WTC11 (cell line): ENCODE measurements at regions not wholly inside any gene's neighbourhood (a gene's known extent, or its start where the extent isn't known, plus 50 kb on each side); places are given as distances from the start of the nearest gene placed in this dataset.

Experiments used
- ATAC-seq: fragments of 200-7000 bp; cut with Tn5 transposase; 2 replicates; pipeline ENCODE4 v1.10.0; 2021; ENCODE audit warnings: mild to moderate bottlenecking, moderate library complexity
- CTCF ChIA-PET: fragments of 300-600 bp; sonication (Branson Sonifier 250); formaldehyde crosslinking; loops from one replicate; lab custom pipeline; 2021; ENCODE audit warnings: antibody characterized with exemption; lab: Charles Lee
- POLR2A ChIA-PET: fragments of 350-600 bp; sonication (Branson Sonifier 250); formaldehyde crosslinking; loops from one replicate; lab custom pipeline; 2021; ENCODE audit warnings: antibody characterized with exemption; lab: Charles Lee
- DNase-seq: peaks from one replicate; pipeline ENCODE4 v3.0.0; 2021; ENCODE audit warnings: low spot score
- H3K27ac Mint-ChIP-seq: 2 replicates; pipeline ENCODE4 v1.8.0; 2021; ENCODE audit warnings: mixed read lengths
- H3K27me3 Mint-ChIP-seq: 2 replicates; pipeline ENCODE4 v1.8.0; 2021; ENCODE audit warnings: low read depth, mild to moderate bottlenecking, moderate library complexity, mixed read lengths
- H3K36me3 Mint-ChIP-seq: 2 replicates; pipeline ENCODE4 v1.8.0; 2021; ENCODE audit warnings: mixed read lengths
- H3K4me1 Mint-ChIP-seq: 2 replicates; pipeline ENCODE4 v1.8.0; 2022; ENCODE audit warnings: mixed read lengths
- H3K4me3 Mint-ChIP-seq: 2 replicates; pipeline ENCODE4 v1.8.0; 2021; ENCODE audit warnings: mild to moderate bottlenecking, moderate library complexity, mixed read lengths
- H3K9me3 Mint-ChIP-seq: 2 replicates; pipeline ENCODE4 v1.8.0; 2021; ENCODE audit warnings: mixed read lengths
- ATF1 ChIP-seq: sonication (generic); formaldehyde crosslinking; IDR thresholded peaks from 2 replicates; pipeline ENCODE4 v1.8.1; 2023; ENCODE audit warnings: mild to moderate bottlenecking, moderate library complexity, missing genetic modification reagents
- CBFB ChIP-seq: sonication (generic); formaldehyde crosslinking; IDR thresholded peaks from 2 replicates; pipeline ENCODE4 v1.8.1; 2022; ENCODE audit warnings: mild to moderate bottlenecking, low read depth, missing genetic modification reagents
- CDX4 ChIP-seq: fragments of 250-450 bp; sonication (Bioruptor Pico); IDR thresholded peaks from 2 replicates; pipeline ENCODE4 v1.9.0; 2021; ENCODE audit warnings: moderate library complexity, mild to moderate bottlenecking, inconsistent platforms, borderline replicate concordance
- FOXK1 ChIP-seq: sonication (generic); formaldehyde crosslinking; IDR thresholded peaks from 2 replicates; pipeline ENCODE4 v1.8.0; 2022; ENCODE audit warnings: mild to moderate bottlenecking, moderate library complexity, missing genetic modification reagents
- IRF2 ChIP-seq: sonication (generic); formaldehyde crosslinking; IDR thresholded peaks from 2 replicates; pipeline ENCODE4 v1.8.0; 2022; ENCODE audit warnings: low read depth, missing genetic modification reagents, borderline replicate concordance
- OVOL2 ChIP-seq: fragments of 250-450 bp; sonication (Bioruptor Pico); IDR thresholded peaks from 2 replicates; pipeline ENCODE4 v1.9.0; 2021; ENCODE audit warnings: mild to moderate bottlenecking, borderline replicate concordance
- PREB ChIP-seq: sonication (generic); formaldehyde crosslinking; IDR thresholded peaks from 2 replicates; pipeline ENCODE4 v1.8.1; 2022; ENCODE audit warnings: mild to moderate bottlenecking, missing genetic modification reagents, moderate library complexity, borderline replicate concordance
- RORB ChIP-seq: fragments of 250-450 bp; sonication (Bioruptor Pico); IDR thresholded peaks from 2 replicates; pipeline ENCODE4 v1.9.0; 2021; ENCODE audit warnings: mild to moderate bottlenecking
- SMAD4 ChIP-seq: sonication (generic); formaldehyde crosslinking; IDR thresholded peaks from 2 replicates; pipeline ENCODE4 v1.8.0; 2022; ENCODE audit warnings: mild to moderate bottlenecking, missing genetic modification reagents
- SOX15 ChIP-seq: fragments of 250-450 bp; sonication (Bioruptor Pico); IDR thresholded peaks from 2 replicates; pipeline ENCODE4 v1.9.0; 2021; ENCODE audit warnings: mild to moderate bottlenecking
- TP53 ChIP-seq: sonication (generic); formaldehyde crosslinking; IDR thresholded peaks from 2 replicates; pipeline ENCODE4 v1.8.1; 2023; ENCODE audit warnings: mild to moderate bottlenecking, missing genetic modification reagents
- ZNF232 ChIP-seq: sonication (generic); formaldehyde crosslinking; IDR thresholded peaks from 2 replicates; pipeline ENCODE4 v1.8.0; 2022; ENCODE audit warnings: mild to moderate bottlenecking, missing genetic modification reagents
- ZNF396 ChIP-seq: fragments of 250-450 bp; sonication (Bioruptor Pico); IDR thresholded peaks from 2 replicates; pipeline ENCODE4 v1.8.0; 2021; ENCODE audit warnings: mild to moderate bottlenecking, moderate library complexity, borderline replicate concordance
- ZNF416 ChIP-seq: fragments of 250-450 bp; sonication (Bioruptor Pico); IDR thresholded peaks from 2 replicates; pipeline ENCODE4 v1.9.0; 2021; ENCODE audit warnings: mild to moderate bottlenecking, inconsistent platforms
- ZNF425 ChIP-seq: fragments of 250-450 bp; sonication (Bioruptor Pico); conservative IDR thresholded peaks from 2 replicates; pipeline ENCODE4 v1.9.0; 2021; ENCODE audit warnings: mild to moderate bottlenecking
- TF ChIP-seq, protein P1 (sequence below): sonication (generic); formaldehyde crosslinking; IDR thresholded peaks from 2 replicates; pipeline ENCODE4 v1.8.0; 2023; ENCODE audit warnings: mild to moderate bottlenecking, missing genetic modification reagents
- TF ChIP-seq, protein P2 (sequence below): fragments of 250-450 bp; sonication (Bioruptor Pico); IDR thresholded peaks from 2 replicates; pipeline ENCODE4 v1.9.0; 2021; ENCODE audit warnings: mild to moderate bottlenecking, borderline replicate concordance
- TF ChIP-seq, protein P3 (sequence below): fragments of 200-600 bp; IDR thresholded peaks from 2 replicates; pipeline ENCODE4 v1.8.0; 2022; ENCODE audit warnings: antibody characterized with exemption

DNA sequence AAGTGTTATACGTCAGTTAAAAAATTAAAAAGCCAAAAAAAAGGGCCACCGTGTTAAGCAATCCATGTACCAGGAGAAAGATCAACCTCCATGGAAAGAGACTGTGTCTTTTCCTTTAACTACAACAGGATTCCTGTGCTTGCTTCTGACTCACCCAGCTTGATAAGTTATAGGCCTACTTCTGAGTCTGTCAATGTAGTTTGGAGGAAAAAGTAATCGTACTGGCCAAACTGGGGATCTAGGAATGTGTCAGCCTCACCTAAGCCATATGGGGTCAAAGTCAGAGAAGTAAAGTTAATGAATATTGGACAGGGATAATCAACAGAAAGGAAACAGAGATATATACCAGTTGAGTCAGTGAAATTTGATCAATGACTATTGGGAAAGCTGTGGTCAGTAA is 470.8 kb upstream of the SLIT2 start (continued):
- TF ChIP-seq ZNF416 (CRISPR knock-in tag): no peak
- no peak for TF ChIP-seq ZNF232 (CRISPR knock-in tag)
- no peak for TF ChIP-seq FOXK1 (CRISPR knock-in tag)
- TF ChIP-seq ZNF396 (CRISPR knock-in tag): no peak
- no peak for TF ChIP-seq PREB (CRISPR knock-in tag)
- TF ChIP-seq SMAD4 (CRISPR knock-in tag): no peak
- TF ChIP-seq RORB (CRISPR knock-in tag): no peak
- TF ChIP-seq ZNF425 (CRISPR knock-in tag): no peak
- TF ChIP-seq, all 79 proteins: peak for 0

DNA sequence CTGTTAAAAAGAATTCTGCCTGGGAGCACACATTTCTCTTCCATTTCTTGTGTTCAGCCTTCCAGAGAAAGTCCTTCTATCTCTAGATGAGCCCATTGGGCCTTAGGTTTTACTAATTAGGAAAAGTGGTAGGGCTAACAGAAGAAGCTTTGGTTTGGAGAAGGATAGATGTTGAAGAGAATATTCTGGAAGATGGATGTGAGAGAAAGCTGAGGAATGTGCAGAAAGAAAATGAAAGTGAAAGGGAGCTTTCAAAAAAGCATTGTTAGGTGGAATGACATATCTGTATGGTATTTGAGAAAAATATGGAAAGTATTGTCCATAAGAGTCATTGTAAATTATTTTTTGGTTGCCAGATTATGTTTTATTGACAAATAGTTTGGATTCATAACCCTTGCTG is 474.8 kb upstream of the SLIT2 start:
- ChIA-PET POLR2A (no interaction called here), CTCF (no interaction called here)
- Mint-ChIP-seq H3K9me3 (peaks cover 17% of the 10 kb centered on the region), H3K27ac (no peak overlapping the region), H3K4me1 (no peaks in the 10 kb centered on the region), H3K27me3 (no peaks in the 10 kb centered on the region), H3K36me3 (no peaks in the 10 kb centered on the region), H3K4me3 (no peak overlapping the region)
- ATAC-seq: no peak
- DNase-seq: no peak
- no peak for TF ChIP-seq IRF2 (CRISPR knock-in tag)

GRCh38 chr4:19776021-19776459 is 475.7 kb upstream of the SLIT2 start:
- Mint-ChIP-seq H3K27ac (no peak overlapping the region), H3K4me1 (no peaks in the 10 kb centered on the region), H3K27me3 (no peaks in the 10 kb centered on the region), H3K36me3 (peaks cover 6% of the 10 kb centered on the region), H3K4me3 (no peak overlapping the region), H3K9me3 (peaks cover 20% of the 10 kb centered on the region)
- CTCF ChIA-PET: no interaction called here
- ATAC-seq (no peak), DNase-seq (no peak)
- TF ChIP-seq ATF1 (no peak), TP53 (CRISPR knock-in tag) (no peak), OVOL2 (CRISPR knock-in tag) (no peak)
- POLR2A ChIA-PET: no interaction called here

DNA sequence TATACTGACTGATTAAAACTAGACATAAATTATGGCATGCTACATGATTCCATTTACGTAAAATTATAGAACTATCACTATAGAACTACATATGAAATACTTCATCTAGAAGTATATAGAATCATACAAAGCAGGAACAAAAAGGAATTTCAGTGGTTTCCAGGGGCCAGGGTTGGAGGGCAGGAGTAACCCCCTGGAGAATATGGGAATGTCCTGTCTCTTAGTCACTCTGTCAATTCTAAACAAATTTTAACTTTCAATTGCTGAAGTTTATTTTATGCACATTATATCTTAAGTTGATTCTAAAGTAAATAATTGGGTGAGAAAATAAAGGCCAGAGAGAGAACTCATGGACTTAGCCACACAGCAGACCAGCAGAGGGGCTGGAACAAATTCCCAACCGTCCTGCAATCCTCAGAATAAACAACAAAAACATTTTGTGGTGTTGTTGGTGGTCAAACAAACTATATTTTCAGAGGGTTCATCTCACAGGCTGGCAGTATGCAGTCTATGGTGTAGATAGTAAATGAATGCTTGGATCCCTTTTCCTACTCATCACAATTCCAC is 476.9 kb upstream of the SLIT2 start:
- POLR2A ChIA-PET: no interaction called here
- H3K27me3 Mint-ChIP-seq: no peaks in the 10 kb centered on the region
- H3K9me3 Mint-ChIP-seq: peaks cover 22% of the 10 kb centered on the region
- CTCF ChIA-PET: no interaction called here
- H3K36me3 Mint-ChIP-seq: peaks cover 10% of the 10 kb centered on the region
- H3K27ac Mint-ChIP-seq: no peak overlapping the region
- H3K4me3 Mint-ChIP-seq: no peak overlapping the region
- no peaks in the 10 kb centered on the region for H3K4me1 Mint-ChIP-seq
- DNase-seq (no peak), ATAC-seq (no peak)
- no peak for TF ChIP-seq ZNF396 (CRISPR knock-in tag)
- TF ChIP-seq IRF2 (CRISPR knock-in tag): no peak
- TF ChIP-seq, protein P1, sequence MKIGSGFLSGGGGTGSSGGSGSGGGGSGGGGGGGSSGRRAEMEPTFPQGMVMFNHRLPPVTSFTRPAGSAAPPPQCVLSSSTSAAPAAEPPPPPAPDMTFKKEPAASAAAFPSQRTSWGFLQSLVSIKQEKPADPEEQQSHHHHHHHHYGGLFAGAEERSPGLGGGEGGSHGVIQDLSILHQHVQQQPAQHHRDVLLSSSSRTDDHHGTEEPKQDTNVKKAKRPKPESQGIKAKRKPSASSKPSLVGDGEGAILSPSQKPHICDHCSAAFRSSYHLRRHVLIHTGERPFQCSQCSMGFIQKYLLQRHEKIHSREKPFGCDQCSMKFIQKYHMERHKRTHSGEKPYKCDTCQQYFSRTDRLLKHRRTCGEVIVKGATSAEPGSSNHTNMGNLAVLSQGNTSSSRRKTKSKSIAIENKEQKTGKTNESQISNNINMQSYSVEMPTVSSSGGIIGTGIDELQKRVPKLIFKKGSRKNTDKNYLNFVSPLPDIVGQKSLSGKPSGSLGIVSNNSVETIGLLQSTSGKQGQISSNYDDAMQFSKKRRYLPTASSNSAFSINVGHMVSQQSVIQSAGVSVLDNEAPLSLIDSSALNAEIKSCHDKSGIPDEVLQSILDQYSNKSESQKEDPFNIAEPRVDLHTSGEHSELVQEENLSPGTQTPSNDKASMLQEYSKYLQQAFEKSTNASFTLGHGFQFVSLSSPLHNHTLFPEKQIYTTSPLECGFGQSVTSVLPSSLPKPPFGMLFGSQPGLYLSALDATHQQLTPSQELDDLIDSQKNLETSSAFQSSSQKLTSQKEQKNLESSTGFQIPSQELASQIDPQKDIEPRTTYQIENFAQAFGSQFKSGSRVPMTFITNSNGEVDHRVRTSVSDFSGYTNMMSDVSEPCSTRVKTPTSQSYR (CRISPR knock-in tag): no peak
- no peak for TF ChIP-seq CBFB (CRISPR knock-in tag)
- TF ChIP-seq SOX15: no peak
- TF ChIP-seq, protein P2, sequence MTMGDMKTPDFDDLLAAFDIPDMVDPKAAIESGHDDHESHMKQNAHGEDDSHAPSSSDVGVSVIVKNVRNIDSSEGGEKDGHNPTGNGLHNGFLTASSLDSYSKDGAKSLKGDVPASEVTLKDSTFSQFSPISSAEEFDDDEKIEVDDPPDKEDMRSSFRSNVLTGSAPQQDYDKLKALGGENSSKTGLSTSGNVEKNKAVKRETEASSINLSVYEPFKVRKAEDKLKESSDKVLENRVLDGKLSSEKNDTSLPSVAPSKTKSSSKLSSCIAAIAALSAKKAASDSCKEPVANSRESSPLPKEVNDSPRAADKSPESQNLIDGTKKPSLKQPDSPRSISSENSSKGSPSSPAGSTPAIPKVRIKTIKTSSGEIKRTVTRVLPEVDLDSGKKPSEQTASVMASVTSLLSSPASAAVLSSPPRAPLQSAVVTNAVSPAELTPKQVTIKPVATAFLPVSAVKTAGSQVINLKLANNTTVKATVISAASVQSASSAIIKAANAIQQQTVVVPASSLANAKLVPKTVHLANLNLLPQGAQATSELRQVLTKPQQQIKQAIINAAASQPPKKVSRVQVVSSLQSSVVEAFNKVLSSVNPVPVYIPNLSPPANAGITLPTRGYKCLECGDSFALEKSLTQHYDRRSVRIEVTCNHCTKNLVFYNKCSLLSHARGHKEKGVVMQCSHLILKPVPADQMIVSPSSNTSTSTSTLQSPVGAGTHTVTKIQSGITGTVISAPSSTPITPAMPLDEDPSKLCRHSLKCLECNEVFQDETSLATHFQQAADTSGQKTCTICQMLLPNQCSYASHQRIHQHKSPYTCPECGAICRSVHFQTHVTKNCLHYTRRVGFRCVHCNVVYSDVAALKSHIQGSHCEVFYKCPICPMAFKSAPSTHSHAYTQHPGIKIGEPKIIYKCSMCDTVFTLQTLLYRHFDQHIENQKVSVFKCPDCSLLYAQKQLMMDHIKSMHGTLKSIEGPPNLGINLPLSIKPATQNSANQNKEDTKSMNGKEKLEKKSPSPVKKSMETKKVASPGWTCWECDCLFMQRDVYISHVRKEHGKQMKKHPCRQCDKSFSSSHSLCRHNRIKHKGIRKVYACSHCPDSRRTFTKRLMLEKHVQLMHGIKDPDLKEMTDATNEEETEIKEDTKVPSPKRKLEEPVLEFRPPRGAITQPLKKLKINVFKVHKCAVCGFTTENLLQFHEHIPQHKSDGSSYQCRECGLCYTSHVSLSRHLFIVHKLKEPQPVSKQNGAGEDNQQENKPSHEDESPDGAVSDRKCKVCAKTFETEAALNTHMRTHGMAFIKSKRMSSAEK (CRISPR knock-in tag): no peak
- TF ChIP-seq, protein P3, sequence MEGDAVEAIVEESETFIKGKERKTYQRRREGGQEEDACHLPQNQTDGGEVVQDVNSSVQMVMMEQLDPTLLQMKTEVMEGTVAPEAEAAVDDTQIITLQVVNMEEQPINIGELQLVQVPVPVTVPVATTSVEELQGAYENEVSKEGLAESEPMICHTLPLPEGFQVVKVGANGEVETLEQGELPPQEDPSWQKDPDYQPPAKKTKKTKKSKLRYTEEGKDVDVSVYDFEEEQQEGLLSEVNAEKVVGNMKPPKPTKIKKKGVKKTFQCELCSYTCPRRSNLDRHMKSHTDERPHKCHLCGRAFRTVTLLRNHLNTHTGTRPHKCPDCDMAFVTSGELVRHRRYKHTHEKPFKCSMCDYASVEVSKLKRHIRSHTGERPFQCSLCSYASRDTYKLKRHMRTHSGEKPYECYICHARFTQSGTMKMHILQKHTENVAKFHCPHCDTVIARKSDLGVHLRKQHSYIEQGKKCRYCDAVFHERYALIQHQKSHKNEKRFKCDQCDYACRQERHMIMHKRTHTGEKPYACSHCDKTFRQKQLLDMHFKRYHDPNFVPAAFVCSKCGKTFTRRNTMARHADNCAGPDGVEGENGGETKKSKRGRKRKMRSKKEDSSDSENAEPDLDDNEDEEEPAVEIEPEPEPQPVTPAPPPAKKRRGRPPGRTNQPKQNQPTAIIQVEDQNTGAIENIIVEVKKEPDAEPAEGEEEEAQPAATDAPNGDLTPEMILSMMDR: no peak
- no peak for TF ChIP-seq CDX4 (CRISPR knock-in tag)
